GM21786 (cell line): ENCODE measurements at regions not wholly inside any gene's neighbourhood (a gene's known extent, or its start where the extent isn't known, plus 50 kb on each side); places are given as distances from the start of the nearest gene placed in this dataset.
"Not testable (repeated sequence)": the region's sequence is repeated elsewhere in the genome, so short reads cannot be mapped to it uniquely, and the experiment has no call there.

Experiments
- ATAC-seq: cut with Tn5 transposase; IDR thresholded peaks from one replicate; pipeline ENCODE4 v1.9.1; 2021; ENCODE audit not compliant: unreplicated experiment

DNA sequence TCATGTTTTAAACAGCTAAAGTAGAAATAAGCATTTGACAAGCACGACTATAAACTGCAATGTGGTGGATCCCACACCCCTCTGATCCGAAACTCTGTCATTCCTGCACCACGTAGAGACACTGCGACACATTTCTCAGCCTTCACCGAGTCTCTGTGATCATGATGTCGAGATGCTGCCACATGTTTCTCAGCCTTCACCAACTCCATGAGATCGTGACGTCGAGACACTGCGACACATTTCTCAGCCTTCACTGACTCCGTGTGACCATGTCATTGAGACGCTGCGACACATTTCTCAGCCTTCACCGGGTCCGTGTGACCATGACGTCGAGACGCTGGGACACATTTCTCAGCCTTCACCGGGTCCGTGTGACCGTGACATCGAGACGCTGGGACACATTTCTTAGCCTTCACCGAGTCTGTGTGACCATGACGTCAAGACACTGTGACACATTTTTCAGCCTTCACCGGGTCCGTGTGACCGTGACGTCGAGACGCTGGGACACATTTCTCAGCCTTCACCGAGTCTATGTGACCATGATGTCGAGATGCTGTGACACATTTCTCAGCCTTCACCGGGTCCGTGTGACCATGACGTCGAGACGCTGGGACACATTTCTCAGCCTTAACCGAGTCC, 143.0 kb downstream of the TTLL2 start:
- ATAC-seq = no peak

DNA sequence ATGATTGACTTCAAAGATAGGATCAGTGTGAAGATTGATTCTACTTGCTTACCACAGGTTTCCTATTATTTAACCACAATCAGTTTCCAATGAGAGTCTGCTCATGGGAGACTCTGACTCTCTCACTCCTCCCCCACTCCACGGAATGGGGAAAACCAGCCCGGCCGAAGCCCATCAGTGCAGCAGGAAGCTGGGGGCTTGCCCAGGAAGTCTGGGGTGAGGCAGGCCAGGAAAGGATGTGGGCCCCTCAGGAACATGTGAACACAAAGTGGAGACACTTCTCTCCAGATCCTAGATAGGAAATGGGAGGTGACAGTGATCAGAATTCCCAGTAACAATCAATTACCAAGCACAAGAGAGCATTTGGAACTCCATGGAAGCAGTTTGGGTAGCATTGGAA, 144.2 kb downstream of the TTLL2 start:
- no peak for ATAC-seq

GRCh38 chr6:167469672-167470071, 144.8 kb downstream of the TTLL2 start:
- no peak for ATAC-seq

GRCh38 chr6:167470101-167470835, 145.4 kb downstream of the TTLL2 start:
- ATAC-seq = no peak

- ATAC-seq = no peak
Measured at GRCh38 chr6:167470836-167471547, 146.1 kb downstream of the TTLL2 start.

GRCh38 chr6:167471548-167471930, 146.7 kb downstream of the TTLL2 start:
- ATAC-seq = no peak

DNA sequence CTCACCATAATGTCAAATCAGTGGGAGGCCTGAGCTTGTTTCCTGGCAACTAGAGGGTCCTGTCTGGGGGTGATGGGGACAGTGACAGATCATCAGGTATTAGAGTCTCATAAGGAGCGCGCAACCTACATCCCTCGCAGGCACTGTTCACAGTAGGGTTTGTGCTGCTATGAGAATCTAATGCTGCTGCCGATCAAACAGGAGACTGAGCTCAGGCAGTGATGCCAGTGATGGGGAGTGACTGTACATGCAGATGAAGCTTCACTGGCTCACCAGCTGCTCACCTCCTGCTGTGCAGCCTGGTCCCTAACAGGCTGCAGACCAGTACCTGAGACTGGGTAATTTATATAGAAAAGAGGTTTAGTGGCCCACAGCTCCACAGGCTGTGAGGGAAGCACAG, 147.3 kb downstream of the TTLL2 start:
- no peak for ATAC-seq

DNA sequence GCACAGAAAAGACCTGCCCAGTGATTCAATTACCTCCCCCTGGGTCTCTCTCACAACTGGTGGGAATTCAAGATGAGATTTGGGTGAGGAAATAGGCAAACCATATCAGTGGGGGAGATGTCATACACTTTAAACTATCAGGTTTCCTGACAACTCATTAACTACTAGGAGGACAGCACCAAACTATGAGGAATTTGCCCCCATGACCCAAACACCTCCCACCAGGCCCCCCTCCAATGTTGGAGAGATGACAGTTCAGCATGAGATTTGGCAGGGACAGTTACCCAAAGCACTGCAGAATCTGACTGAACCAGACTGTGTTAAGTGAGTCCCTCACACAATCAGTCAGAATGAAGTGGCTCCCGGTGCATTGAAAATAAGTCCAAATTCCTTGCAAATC, 148.0 kb downstream of the TTLL2 start:
- no peak for ATAC-seq

- ATAC-seq = no peak
Measured at GRCh38 chr6:167474171-167474570, 149.3 kb downstream of the TTLL2 start.

DNA sequence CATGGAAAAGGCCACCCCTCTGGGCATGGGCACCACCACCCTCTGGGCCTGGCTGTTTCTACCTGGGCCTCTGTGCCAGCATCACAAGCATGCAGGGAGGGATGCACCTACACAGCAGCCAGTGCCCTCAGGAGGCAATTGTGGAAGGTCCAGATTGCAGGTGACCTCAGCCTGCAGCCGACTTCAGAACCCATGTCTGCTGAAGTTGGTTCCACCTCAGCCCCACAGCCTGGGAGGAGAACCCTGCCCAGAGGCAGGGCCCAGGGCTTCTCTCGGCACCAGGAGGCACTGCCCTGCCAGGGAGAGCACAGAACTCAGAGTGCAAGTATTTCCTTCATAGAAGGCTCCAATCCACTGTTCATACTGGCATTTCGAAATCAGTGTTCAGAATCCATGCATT, 149.8 kb downstream of the TTLL2 start:
- no peak for ATAC-seq

DNA sequence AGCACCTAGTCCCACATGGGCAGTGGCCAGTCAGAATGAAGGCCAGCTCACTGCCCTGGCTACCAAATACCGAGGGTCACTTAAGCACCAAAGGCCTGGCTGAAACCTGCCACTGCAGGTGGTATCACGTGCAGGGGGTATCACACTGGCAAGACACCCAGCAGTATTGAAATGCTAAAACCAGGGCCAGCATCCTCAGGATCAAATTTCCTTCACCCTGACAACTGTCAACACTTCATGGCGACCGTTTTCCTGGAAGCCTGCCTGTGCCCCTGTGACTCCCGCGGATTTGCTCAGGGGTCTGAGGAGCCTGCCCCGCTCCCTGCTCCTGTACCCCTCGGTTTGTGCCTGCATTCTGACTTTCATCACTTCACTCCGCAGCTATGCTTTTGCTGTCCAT, 151.1 kb downstream of the TTLL2 start:
- ATAC-seq = no peak

DNA sequence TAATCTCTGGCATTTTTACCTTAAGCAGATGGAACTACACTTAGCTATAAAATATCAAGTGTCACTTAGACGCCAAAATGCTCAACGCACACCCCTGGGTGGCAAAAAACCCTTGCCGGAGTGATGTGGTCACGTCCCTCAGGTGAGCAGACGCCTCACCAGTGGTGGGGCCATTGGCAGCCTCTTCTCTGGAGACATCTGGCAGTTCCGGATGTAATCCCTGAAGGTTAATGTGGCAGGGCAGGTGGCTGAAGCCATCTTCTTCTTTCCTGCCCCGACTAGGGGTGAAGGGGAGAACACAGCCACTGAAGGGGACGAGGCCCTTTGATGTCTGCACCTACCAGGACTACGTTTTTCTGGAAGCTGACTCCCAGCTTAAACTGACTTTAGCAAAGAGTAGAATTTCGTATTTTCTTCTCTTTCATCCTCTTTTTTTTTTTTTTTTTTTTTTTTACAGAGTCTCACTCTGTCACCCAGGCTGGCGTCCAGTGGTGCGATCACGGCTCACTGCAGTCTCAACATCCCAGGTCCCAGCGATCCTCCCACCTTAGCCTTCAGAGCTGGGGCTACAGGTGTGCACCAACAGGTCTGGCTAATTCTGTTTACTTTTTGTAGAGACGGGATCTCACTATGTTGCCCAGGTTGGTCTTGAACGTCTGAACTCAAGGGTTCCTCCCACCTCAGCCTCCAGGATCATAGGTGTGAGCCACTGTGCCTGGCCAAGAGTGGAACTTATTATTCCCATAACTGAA, 152.1 kb downstream of the TTLL2 start:
- ATAC-seq = no peak

DNA sequence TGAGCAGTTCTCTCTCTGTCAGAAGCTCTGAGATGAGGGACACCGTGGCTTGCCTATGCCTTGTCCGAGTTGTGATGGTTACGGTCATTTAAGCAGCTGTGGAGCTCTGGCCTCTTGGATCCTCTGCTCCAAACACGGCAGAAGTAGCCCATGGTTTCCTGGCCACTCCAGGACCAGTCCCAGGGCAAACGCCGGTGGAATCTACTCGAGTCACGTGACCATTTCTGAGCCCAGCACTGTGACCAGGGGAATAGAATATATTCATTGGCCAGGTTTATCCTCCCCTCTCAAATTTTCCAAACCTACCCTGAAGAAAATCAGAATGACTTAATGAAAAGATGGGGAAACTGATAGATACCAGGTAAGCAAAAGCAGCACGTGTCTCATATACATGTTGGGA, 152.8 kb downstream of the TTLL2 start:
- no peak for ATAC-seq

DNA sequence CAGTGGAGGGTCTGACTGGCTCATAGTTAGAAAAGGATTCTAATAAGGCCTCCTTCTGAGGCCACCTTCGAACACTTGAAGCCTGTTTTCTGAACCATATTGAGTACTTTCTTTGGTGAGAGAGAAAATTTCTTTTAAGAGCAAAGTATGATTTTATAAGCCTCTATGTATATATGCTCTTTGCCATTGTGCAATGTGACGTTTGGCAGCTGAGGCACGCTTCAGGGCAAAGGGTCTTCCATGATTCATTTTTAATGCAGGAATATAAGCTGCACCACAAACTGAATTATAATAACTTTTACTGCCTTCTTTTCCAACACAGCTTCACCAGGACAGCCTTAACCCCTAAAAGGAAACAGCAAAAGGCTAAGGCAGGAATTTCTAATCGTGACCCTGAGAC, 154.4 kb downstream of the TTLL2 start:
- ATAC-seq = no peak

GRCh38 chr6:167479901-167480648, 155.2 kb downstream of the TTLL2 start:
- ATAC-seq = peak; percentile 56

DNA sequence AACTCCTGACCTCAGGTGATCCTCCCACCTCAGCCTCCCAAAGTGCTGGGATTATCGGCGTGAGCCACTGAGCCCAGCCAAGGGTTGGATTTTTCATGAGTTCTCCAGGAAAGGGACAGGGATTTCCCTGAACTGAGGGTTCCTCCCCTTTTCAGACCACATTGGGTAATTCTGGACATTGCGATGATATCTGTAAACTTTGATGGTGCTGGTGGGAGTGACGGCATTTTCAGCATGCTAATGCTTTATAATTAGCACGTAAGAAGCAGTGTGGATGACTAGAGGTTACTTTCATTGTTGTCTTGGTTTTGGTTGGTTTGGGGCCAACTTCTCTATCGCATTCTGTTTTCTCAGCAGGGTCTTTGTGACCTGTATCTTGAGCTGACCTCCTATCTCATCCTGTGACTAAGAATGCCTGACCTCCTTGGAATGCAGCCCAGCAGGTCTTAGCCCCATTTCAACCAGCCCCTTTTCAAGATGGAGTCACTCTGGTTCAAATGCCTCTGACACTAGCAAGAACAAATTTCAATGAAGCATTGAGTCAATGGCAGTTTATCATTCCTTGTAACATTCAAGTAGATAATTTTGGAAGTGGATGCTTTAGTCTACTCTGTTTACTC, 156.5 kb downstream of the TTLL2 start:
- ATAC-seq = no peak

DNA sequence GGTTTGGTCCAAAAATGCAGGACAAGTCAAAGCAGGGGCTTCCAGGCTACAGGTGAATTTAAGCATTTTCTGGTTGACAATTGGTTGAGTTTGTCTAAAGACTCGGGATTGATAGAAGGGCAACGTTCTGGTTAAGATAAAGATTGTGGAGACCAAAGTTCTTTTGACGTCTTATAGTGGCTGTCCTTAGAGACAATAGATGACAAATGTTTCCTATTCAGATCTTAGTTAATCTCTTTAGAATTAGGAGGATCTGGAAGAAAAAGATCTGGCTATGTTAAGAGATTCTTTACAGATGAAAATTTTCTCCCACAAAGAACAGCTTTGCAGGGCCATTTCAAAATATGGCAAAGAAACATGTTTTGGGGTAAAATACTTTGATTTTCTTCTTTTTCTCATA, 157.9 kb downstream of the TTLL2 start:
- ATAC-seq = not testable (repeated sequence)

DNA sequence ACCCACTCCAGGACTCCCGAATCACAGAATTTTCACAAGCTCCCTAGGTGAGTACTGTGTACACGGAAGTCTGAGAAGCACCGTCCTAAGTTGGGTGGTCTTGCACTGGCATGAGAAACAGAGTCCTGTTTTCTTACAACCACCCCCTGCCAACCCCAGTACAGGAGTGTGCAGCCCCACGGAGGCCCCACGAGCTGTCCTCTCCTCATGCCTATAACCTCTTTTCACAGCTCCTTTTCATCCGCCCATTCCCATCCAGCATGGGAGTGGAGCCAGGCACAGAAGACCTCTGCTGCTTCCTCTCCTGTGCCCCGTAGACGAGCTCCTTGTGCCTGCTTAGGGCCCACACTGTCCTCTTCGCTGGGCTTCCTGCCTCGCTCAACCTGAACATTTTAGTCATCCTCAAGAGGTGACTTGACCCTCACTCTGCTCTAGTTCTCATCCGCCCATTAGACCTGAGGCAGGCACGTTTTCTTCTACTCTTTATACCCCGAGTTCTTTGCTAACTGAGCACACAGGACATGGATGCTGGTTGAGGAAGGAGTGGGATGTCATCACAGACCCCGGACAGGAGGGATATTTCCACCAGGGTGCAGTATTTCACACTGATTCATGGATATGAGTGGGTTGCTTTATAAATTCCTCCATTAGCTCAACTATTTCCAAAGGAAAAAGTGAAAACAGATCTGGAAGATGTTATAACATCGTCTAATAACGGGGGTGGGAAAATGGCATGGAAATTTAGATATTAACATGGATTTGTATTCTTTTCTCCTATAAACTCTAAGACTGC, 160.5 kb downstream of the TTLL2 start:
- ATAC-seq = no peak
